Large intestine (tissue), 3 donors: ENCODE measurements at regions not wholly inside any gene's neighbourhood (a gene's known extent, or its start where the extent isn't known, plus 50 kb on each side); places are given as distances from the start of the nearest gene placed in this dataset.

Experiments
- DNase-seq, 2 donors: peaks; one replicate each; pipeline versions ENCODE4 v3.0.0 to v3.0.0-alpha.2; 2013
- H3K27ac ChIP-seq: one replicate; pipeline ENCODE4 v1.5.1; 2013; ENCODE audit warnings: low read length
- H3K27me3 ChIP-seq: 2 replicates; pipeline ENCODE4 v1.6.1; 2013; ENCODE audit warnings: low read length; ENCODE audit not compliant: control insufficient read depth, insufficient read depth
- H3K36me3 ChIP-seq: 2 replicates; pipeline ENCODE4 v1.6.1; 2013; ENCODE audit warnings: low read length; ENCODE audit not compliant: control insufficient read depth, insufficient read depth
- H3K4me1 ChIP-seq: one replicate; pipeline ENCODE4 v1.6.1; 2013; ENCODE audit warnings: low read length; ENCODE audit not compliant: control insufficient read depth, insufficient read depth
- H3K4me3 ChIP-seq: one replicate; pipeline ENCODE4 v1.5.1; 2013; ENCODE audit warnings: low read length
- H3K9me3 ChIP-seq: one replicate; pipeline ENCODE4 v1.6.1; 2013; ENCODE audit warnings: mild to moderate bottlenecking, low read depth, low read length, moderate library complexity; ENCODE audit not compliant: control insufficient read depth
- WGBS: methylation state at CpG from one replicate; pipeline ENCODE4 v1.1.5; 2013; ENCODE audit warnings: low lambda C conversion rate; ENCODE audit not compliant: insufficient coverage; 5-methylcytosine and 5-hydroxymethylcytosine counted together

DNA sequence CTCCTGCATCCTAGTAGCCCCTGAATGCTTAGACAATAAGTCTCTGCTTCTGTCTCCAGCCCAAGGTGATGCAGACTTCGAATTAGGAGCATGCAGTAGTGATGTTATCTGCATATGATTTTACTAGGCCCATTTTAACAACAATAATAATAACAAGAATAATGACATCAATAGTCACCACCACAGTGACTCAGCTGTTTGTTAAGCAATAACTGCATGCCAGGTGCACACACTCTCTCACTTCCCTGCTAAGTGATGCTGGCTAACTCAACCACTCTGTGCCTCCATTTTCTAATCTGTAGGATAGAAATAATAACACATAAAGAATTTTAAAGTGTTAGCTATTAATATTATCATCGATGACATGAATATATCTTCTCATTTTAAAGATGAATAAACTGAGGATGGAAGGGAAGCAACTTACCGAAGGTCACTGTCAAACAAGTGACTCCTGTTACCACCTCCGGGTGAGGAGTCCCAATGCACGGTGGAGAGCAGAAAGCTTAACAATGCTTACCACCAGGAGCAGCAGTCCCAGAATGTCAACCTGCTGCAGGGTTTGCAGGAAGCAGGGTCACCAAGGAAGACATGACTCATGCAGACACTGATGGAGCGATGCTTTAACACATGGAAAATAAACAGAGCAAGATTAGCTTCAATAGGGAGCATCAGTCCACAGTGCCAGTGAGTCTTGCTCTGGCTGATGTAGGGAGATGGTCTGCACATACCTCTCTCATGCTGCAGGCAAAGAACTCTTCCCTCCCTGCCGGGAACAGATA is 290.2 kb downstream of the SPATA17 start:
- no peaks in the 10 kb centered on the region for H3K4me1 ChIP-seq
- DNase-seq, result no peak
- WGBS, result no CpG with 5 or more reads among the region's 7 CpGs
- H3K9me3 ChIP-seq, result peaks cover 2% of the 10 kb centered on the region
- H3K27me3 ChIP-seq, result peaks cover 19% of the 10 kb centered on the region
- no peak overlapping the region for H3K4me3 ChIP-seq
- H3K27ac ChIP-seq, result no peak overlapping the region
- no peaks in the 10 kb centered on the region for H3K36me3 ChIP-seq

DNA sequence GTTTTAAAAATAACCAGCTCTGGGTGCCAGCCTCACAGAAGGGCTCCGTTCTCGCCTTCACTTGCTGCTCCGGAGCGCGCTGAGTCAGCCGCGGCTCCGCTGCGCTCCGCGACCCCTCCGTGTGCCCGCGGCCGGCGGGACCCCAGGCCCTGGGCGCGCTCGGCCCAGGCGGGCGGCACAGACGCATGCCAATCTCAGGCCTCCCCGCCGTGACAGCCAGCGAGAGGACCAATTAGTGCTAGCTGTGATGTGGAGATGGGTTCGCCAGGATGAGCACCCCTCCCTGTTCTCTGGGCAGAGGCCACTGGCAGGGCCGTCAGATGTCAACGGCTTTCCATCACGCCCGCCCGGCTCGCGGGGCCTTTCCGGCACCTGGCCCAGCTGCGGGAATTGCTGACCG is 293.8 kb downstream of the SPATA17 start:
- WGBS, result no CpG with 5 or more reads among the region's 36 CpGs
- Histone ChIP-seq H3K36me3 (no peaks in the 10 kb centered on the region), H3K4me3 (no peak overlapping the region), H3K9me3 (peaks cover 2% of the 10 kb centered on the region), H3K27ac (no peak overlapping the region), H3K27me3 (peaks cover 22% of the 10 kb centered on the region), H3K4me1 (no peaks in the 10 kb centered on the region)
- no peak for DNase-seq

DNA sequence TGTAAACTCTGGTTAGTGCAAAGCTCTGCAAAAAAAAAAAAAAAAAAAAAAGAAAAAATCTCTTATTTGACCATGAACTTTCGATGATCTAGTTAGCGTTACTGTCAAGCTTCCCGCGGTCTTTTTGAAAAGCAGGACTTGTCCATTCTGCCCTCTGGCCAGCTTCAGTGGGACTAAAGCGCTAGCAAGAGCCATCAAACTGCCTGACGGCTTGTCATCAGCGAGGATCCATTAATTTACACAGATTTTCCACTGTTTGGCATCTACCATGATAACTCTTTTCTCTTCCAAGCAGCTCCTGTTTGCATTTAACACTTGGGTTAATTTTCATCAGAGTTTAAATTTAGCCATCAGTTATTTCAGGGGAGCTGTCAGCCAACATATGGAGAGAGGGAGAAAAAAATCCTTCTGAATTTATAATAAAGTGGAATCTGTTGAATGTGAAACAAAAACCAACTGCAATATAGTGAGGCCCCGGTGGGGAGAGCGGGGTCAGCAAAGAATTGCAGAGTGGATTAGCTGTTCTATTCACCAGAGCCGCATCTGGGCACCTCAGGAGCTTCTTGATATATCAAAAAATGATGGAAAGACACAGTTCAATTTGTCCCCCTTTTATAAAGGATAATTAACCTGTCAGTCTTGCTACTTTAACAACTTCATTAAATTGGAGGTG is 298.2 kb downstream of the SPATA17 start:
- DNase-seq, result no peak
- no peaks in the 10 kb centered on the region for H3K4me1 ChIP-seq
- H3K27ac ChIP-seq, result no peak overlapping the region
- H3K4me3 ChIP-seq, result no peak overlapping the region
- H3K36me3 ChIP-seq, result no peaks in the 10 kb centered on the region
- H3K27me3 ChIP-seq, result peaks cover 13% of the 10 kb centered on the region
- 87% methylated on average over 3 of the region's 10 CpGs for WGBS
- peaks cover 2% of the 10 kb centered on the region for H3K9me3 ChIP-seq

DNA sequence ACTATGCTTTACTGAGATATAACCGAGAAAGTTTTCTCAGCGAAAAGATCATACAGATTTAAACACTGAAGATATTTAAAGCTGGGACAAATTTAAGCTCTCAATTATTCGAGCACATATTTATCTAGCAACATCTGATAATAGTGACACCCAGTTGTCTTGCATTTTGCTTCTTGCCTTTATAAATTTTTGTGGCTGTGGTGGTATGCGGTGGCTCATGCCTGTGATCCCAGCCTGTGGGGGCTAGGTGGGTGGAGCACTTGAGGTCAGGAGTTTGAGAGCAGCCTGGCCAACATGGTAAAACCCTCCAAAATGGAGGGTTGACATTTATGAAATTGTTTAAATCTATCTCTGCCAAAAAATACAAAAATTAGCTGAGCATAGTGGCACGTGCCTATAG is 312.2 kb downstream of the SPATA17 start:
- no peak for DNase-seq
- no peaks in the 10 kb centered on the region for H3K36me3 ChIP-seq
- H3K27ac ChIP-seq, result no peak overlapping the region
- 92% methylated on average over 4 of the region's 5 CpGs for WGBS
- no peaks in the 10 kb centered on the region for H3K4me1 ChIP-seq
- H3K4me3 ChIP-seq, result no peak overlapping the region
- no peaks in the 10 kb centered on the region for H3K27me3 ChIP-seq
- no peaks in the 10 kb centered on the region for H3K9me3 ChIP-seq

DNA sequence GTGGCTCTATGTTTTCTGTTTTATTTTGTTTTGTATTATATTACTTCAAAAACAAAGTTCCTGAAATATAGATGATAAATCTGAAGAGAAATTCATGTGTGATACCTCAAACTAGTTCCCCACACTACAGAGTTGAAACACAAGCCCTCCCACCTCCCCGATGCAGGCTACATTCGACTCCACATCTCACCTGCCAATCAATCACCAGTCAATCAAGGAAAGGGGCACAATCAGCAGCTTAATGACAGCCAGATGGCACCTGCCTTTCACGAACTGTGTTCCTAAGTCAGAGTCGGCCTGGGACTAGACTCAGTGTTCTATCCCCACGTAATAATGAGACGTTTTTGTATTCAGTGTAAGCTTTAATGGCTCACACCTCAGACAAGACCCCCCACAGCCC is 313.4 kb downstream of the SPATA17 start:
- no peak overlapping the region for H3K27ac ChIP-seq
- no peaks in the 10 kb centered on the region for H3K9me3 ChIP-seq
- no peaks in the 10 kb centered on the region for H3K4me1 ChIP-seq
- no peaks in the 10 kb centered on the region for H3K27me3 ChIP-seq
- no peak overlapping the region for H3K4me3 ChIP-seq
- no peaks in the 10 kb centered on the region for H3K36me3 ChIP-seq
- DNase-seq, result no peak
- WGBS, result no CpG with 5 or more reads among the region's 6 CpGs

DNA sequence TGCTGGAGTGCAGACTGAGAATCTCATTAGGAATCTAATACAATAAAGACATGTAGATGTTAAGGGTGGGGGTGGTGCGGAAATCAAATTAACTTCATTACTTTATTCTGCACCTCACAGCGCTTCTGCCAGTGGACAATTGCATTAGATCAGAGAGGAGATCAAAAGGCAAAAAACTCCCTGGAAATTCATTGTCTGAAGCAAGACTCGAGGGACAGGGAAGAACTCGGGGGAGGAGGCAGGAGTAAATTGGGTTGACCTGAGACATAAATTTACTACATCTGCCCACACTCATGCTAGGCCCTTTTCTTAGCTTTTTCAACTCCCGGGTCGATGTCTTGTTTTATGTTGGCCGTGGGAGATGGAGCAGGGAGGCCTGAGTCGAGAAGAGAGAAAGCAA is 315.4 kb downstream of the SPATA17 start:
- no peak for DNase-seq
- H3K36me3 ChIP-seq, result no peaks in the 10 kb centered on the region
- no peaks in the 10 kb centered on the region for H3K27me3 ChIP-seq
- H3K4me3 ChIP-seq, result no peak overlapping the region
- no peak overlapping the region for H3K27ac ChIP-seq
- no peaks in the 10 kb centered on the region for H3K4me1 ChIP-seq
- whole genome bisulfite sequencing, result no CpG with 5 or more reads among the region's 8 CpGs
- H3K9me3 ChIP-seq, result no peaks in the 10 kb centered on the region

DNA sequence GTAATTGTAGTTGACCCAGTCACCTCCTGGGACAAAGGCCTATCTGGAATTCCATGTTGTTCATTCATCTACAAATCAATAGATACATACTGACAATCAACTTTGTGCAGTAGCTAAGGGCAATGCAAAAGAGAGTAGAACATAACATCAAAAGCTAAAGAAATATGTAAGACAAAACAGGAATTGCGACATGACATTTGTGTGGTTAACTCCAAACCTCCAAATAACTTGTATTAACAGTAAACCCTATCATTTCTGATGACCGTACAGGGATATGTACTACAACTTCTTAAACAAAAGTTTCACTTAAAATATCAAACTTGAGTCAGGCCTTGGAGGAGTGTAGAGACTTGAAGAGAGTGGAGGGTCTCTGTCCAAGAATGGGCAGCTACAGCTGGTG is 317.6 kb downstream of the SPATA17 start:
- Histone ChIP-seq H3K4me3 (no peak overlapping the region), H3K9me3 (no peaks in the 10 kb centered on the region), H3K27me3 (no peaks in the 10 kb centered on the region), H3K4me1 (no peaks in the 10 kb centered on the region), H3K27ac (no peak overlapping the region), H3K36me3 (no peaks in the 10 kb centered on the region)
- 100% methylated on average over 1 of the region's 2 CpGs for WGBS
- no peak for DNase-seq

DNA sequence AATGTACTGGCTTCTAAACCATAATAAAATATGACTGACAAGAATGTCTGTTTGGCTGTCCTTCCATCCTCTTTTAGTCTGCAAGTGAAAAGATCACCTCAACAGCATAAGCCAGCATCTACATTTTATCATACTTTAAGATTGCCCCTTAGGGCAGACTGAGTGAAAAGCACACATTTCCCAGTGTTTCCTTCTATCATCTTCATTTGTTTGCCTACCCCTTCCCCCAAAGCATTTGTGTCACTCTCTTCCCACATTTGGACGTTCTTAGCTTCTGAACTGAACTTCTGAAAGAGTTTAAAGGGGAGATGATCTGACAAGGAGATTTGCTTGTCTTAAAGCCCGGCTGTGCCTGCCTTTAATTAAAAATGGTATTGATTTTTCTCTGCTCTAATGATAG is 322.2 kb downstream of the SPATA17 start:
- Histone ChIP-seq H3K27ac (no peak overlapping the region), H3K4me3 (no peak overlapping the region), H3K9me3 (no peaks in the 10 kb centered on the region), H3K4me1 (no peaks in the 10 kb centered on the region), H3K27me3 (no peaks in the 10 kb centered on the region), H3K36me3 (no peaks in the 10 kb centered on the region)
- DNase-seq, result no peak
- no CpG with 5 or more reads among the region's 2 CpGs for WGBS

DNA sequence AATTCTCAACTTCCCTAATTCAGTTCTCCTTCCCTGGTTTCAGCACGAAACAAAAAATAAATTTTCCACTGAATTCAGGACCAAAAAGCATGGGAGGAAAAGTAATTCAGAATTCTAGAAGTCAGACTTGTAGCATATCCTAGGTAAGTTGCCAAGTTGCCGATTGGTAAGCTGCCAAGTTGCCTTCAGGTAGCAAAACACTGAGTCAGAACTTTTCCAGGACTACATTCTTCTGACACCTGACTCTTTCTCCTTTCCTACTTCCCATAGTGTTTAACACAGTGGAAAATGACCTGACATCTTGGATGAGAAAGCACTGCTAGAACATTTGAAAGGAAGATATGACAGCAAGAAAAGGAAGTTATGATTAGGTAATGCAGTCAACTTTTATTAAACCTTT is 322.8 kb downstream of the SPATA17 start:
- no CpG with 5 or more reads among the region's 2 CpGs for WGBS
- Histone ChIP-seq H3K27me3 (no peaks in the 10 kb centered on the region), H3K4me3 (no peak overlapping the region), H3K27ac (no peak overlapping the region), H3K36me3 (no peaks in the 10 kb centered on the region), H3K9me3 (no peaks in the 10 kb centered on the region), H3K4me1 (no peaks in the 10 kb centered on the region)
- DNase-seq, result no peak

DNA sequence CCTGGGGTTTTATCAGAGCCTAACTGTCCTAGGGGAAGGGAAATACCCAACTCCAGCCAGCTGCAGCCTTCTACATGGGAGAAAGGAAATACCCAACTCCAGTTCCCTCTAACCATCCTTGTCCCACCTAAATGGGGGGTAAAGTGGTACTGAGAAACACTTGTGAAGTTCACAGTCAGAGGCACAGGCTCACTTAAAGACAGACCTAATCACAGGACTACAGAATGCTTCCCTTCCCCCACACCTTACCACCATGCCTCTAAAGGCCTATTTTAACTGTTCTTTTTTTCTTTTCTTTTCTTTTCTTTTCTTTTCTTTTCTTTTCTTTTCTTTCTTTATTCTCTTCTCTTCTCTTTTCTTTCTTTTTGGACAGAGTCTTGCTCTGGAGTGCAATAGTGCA is 324.6 kb downstream of the SPATA17 start:
- Histone ChIP-seq H3K4me3 (no peak overlapping the region), H3K36me3 (no peaks in the 10 kb centered on the region), H3K27ac (no peak overlapping the region), H3K27me3 (no peaks in the 10 kb centered on the region), H3K9me3 (no peaks in the 10 kb centered on the region), H3K4me1 (no peaks in the 10 kb centered on the region)
- DNase-seq, result no peak
